Breast epithelium (tissue), 4 donors: ENCODE measurements at regions not wholly inside any gene's neighbourhood (a gene's known extent, or its start where the extent isn't known, plus 50 kb on each side); places are given as distances from the start of the nearest gene placed in this dataset.

Experiments
- DNase-seq, 2 donors: peaks; one replicate each; pipeline ENCODE4 v3.0.0-alpha.2; 2019; ENCODE audit warnings: low spot score in 2 of 2
- H3K27ac ChIP-seq, 2 donors: fragments of 200-600 bp; sonication (generic) in 1 of 2; one replicate each; pipeline ENCODE4 v1.5.1; 2016 to 2019; ENCODE audit warnings: mild to moderate bottlenecking in 1 of 2
- H3K27me3 ChIP-seq, 2 donors: fragments of 200-600 bp; sonication (generic) in 1 of 2; one replicate each; pipeline versions ENCODE4 v1.5.1 to v1.6.0; 2017 to 2019; ENCODE audit warnings: control low read depth in 1 of 2, mild to moderate bottlenecking in 1 of 2
- H3K36me3 ChIP-seq: fragments of 200-600 bp; one replicate; pipeline ENCODE4 v1.5.1; 2019
- H3K4me1 ChIP-seq, 2 donors: fragments of 200-600 bp; sonication (generic); one replicate each; pipeline ENCODE4 v1.5.1; 2016 to 2019; ENCODE audit warnings: control low read depth in 1 of 2
- H3K4me3 ChIP-seq, 3 donors: fragments of 200-600 bp; sonication (generic); 1 replicate in 2 of 3; 2 replicates in 1 of 3; pipeline ENCODE4 v1.5.1; 2016 to 2019; ENCODE audit warnings: mild to moderate bottlenecking in 3 of 3, moderate library complexity in 2 of 3
- H3K9me3 ChIP-seq, 2 donors: fragments of 200-600 bp; sonication (generic) in 1 of 2; one replicate each; pipeline ENCODE4 v1.5.1; 2016 to 2019; ENCODE audit warnings: control low read depth in 1 of 2
- POLR2A ChIP-seq: fragments of 450-650 bp; IDR thresholded peaks from one replicate; pipeline ENCODE4 v1.6.1; 2016; ENCODE audit warnings: antibody characterized with exemption, mild to moderate bottlenecking, moderate library complexity
- POLR2AphosphoS5 ChIP-seq, 3 donors: sonication (generic); formaldehyde crosslinking; IDR thresholded peaks; one replicate each; pipeline ENCODE4 v1.6.1; 2017; ENCODE audit warnings: antibody characterized with exemption in 3 of 3
- intact Hi-C: fragments of 100-400 bp; cut with DNase I; formaldehyde crosslinking; loops from one replicate; pipeline ENCODE4 v1.15.1; 2023; ENCODE audit warnings: low total_unique reads
- TF ChIP-seq, protein P1 (sequence below), 3 donors: fragments of 450-650 bp; IDR thresholded peaks; one replicate each; pipeline ENCODE4 v1.5.1; 2016 to 2017; ENCODE audit warnings: antibody characterized with exemption in 3 of 3, mild to moderate bottlenecking in 3 of 3, moderate library complexity in 3 of 3

DNA sequence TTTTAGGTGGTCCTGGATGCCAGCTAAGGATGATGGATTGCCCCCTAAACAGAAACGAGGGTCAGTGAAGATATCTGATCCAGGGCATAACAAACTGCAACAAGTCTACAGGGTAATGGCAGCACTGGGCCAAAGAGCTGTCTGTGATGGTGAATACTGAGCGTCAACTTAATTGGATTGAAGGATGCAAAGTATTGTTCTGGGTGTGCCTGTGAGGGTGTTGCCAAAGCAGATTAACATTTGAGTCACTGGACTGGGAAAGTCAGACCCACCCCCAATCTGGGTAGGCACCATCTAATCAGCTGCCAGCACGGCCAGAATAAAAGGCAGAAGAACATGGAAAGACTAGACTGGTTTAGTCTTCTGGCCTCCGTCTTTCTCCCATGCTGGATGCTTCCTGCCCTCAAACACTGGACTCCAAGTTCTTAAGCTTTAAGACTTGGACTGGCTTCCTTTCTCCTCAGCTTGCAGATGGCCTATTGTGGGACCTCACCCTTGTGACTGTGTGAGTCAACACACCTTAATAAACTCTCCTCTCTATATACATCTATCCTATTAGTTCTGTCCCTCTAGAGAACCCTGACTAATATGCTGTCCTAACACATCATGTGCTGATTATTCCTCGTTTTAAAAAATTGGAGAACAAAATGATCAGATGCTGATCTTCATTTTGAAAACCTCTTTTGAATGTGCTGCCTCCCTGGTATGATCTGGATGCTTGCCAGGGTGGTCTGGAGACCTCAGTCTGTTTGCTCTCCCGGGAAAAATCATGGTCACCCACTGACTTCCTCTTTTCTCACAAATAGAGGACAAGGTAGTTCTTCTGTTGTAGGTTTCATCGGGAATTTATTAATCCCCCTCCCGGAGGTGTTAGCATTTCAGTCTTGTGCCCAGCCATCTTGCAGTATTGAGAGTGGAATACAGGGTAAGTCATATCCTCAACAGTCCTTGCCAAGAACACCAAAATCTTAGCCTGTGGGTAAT, 234.7 kb downstream of the SETD4 start:
- TF ChIP-seq POLR2AphosphoS5 (IDR thresholded peaks at IDR 0.05) (no peak), POLR2A (no peak)
- TF ChIP-seq, protein P1, sequence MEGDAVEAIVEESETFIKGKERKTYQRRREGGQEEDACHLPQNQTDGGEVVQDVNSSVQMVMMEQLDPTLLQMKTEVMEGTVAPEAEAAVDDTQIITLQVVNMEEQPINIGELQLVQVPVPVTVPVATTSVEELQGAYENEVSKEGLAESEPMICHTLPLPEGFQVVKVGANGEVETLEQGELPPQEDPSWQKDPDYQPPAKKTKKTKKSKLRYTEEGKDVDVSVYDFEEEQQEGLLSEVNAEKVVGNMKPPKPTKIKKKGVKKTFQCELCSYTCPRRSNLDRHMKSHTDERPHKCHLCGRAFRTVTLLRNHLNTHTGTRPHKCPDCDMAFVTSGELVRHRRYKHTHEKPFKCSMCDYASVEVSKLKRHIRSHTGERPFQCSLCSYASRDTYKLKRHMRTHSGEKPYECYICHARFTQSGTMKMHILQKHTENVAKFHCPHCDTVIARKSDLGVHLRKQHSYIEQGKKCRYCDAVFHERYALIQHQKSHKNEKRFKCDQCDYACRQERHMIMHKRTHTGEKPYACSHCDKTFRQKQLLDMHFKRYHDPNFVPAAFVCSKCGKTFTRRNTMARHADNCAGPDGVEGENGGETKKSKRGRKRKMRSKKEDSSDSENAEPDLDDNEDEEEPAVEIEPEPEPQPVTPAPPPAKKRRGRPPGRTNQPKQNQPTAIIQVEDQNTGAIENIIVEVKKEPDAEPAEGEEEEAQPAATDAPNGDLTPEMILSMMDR (IDR thresholded peaks at IDR 0.05) = no peak
- no peaks in the 10 kb centered on the region for H3K27me3 ChIP-seq
- no peak for DNase-seq
- H3K9me3 ChIP-seq = no peaks in the 10 kb centered on the region
- no peak overlapping the region for H3K27ac ChIP-seq
- H3K4me1 ChIP-seq = no peaks in the 10 kb centered on the region
- intact Hi-C loops = no loop called here
- H3K36me3 ChIP-seq = no peaks in the 10 kb centered on the region
- H3K4me3 ChIP-seq = no peak overlapping the region

DNA sequence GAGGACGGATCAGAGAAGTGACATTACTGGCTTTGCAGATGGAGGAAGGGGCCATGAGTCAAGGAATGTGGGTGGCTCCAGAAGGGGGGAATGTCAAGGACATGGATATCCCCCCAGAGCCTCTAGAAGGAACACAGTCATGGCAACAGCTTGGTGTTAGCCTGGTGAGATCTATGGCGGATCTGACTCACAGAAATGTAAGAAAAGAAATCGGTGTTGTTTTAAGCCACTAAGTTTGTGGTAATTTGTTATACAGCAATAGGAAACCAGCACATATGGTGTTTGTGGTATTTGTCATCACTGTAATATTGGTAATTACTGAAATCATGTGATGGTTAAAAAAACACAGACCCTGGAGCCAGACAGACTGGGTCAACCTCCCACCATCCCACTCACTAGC, 236.2 kb downstream of the SETD4 start:
- no peak overlapping the region for H3K4me3 ChIP-seq
- no peak overlapping the region for H3K27ac ChIP-seq
- H3K27me3 ChIP-seq = no peaks in the 10 kb centered on the region
- no peaks in the 10 kb centered on the region for H3K9me3 ChIP-seq
- H3K36me3 ChIP-seq = no peaks in the 10 kb centered on the region
- no peak for TF ChIP-seq POLR2AphosphoS5 (IDR thresholded peaks at IDR 0.05)
- TF ChIP-seq, protein P1 (IDR thresholded peaks at IDR 0.05) = no peak
- no peak for TF ChIP-seq POLR2A
- DNase-seq = no peak
- intact Hi-C loops = no loop called here
- no peaks in the 10 kb centered on the region for H3K4me1 ChIP-seq

DNA sequence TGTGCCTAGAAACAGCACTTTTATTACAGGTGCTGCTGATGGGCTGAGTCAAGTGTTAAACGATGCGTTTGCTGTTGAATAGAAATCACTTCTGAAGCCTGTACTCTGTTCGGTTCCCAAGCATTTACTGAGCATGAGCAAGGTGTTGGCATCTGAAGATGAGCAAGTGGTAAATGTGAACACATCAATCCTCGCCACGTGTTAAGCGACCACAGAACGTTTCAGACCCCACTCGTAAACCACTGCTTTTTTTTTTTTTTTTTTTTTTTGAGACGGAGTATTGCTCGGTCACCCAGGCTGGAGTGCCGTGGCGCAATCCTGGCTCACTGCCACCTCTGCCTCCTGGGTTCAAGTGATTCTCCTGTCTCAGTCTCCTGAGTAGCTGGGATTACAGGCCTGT, 241.2 kb downstream of the SETD4 start:
- Histone ChIP-seq H3K9me3 (no peaks in the 10 kb centered on the region), H3K36me3 (no peaks in the 10 kb centered on the region), H3K4me3 (no peak overlapping the region), H3K27ac (no peak overlapping the region), H3K4me1 (peaks cover 0 to 5% of the 10 kb centered on the region in 2 donors), H3K27me3 (no peaks in the 10 kb centered on the region)
- intact Hi-C loops = no loop called here
- DNase-seq = no peak
- TF ChIP-seq, protein P1 (IDR thresholded peaks at IDR 0.05) = no peak
- TF ChIP-seq POLR2A (no peak), POLR2AphosphoS5 (IDR thresholded peaks at IDR 0.05) (no peak)

DNA sequence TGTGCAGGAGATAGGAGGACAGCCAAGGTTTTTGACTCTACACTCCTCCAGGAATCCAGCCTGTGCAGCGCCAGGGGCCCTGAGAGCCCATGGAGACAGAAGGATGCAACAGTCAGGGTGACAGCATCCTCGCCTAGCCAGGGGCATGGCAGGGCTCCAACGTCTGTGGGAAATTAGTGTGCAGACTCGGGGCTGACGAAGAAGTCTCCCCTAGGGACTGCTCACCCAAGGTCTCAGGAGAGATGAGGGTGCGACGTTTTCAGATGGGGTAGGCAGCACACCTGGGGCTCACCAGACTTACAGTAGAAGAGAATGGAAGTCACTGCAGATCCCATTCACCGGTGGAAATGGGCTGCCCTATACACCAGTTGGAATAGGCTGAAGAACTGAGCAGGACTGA, 241.7 kb downstream of the SETD4 start:
- Histone ChIP-seq H3K27me3 (no peaks in the 10 kb centered on the region), H3K27ac (no peak overlapping the region), H3K36me3 (no peaks in the 10 kb centered on the region), H3K4me1 (peaks cover 0 to 5% of the 10 kb centered on the region in 2 donors), H3K9me3 (no peaks in the 10 kb centered on the region), H3K4me3 (no peak overlapping the region)
- intact Hi-C loops = no loop called here
- TF ChIP-seq, protein P1 (IDR thresholded peaks at IDR 0.05) = no peak
- TF ChIP-seq POLR2A (no peak), POLR2AphosphoS5 (IDR thresholded peaks at IDR 0.05) (no peak)
- no peak for DNase-seq

DNA sequence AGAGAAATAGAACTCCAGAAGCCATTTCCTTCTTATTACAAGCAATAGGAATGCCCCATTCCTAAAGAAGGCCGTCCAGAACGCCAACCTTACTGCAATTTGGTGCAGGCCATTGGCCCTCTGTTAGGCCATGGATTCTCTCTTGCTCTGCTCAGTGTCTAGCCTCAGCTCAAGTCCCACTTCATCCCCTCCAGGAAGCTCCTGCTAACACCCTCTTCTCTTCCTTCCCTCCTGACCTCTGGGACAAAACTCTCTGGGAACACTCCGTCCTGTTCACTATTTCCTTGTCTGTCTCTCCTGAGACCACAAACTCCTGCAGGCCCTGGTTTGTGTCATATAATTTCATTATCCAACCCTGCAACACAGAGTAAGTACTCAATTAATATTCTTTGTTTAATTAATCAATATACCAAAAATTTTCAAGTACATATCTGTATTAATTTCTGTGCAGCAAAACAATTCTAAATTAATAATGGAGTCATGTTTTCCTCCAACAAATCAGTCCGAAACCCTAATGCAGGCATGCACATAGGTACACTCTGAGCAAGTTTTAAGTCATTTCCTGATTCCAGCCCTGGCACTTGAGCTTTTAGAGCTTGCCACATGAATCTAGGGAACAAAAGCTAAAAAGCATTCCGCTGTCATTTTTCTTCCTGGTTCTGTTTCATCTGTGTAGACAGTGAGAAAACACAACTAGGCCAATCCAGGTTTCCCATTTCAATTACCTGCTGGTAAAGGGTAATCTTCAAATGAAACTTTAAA, 245.3 kb downstream of the SETD4 start:
- Histone ChIP-seq H3K27me3 (no peaks in the 10 kb centered on the region), H3K27ac (peak overlapping the region; percentile 65 to 67), H3K4me1 (peaks cover 0 to 5% of the 10 kb centered on the region in 2 donors), H3K9me3 (no peaks in the 10 kb centered on the region), H3K36me3 (no peaks in the 10 kb centered on the region), H3K4me3 (no peak overlapping the region)
- DNase-seq = no peak
- TF ChIP-seq POLR2AphosphoS5 (IDR thresholded peaks at IDR 0.05) (peak in 1 of 3 donors; percentile 3), POLR2A (no peak)
- TF ChIP-seq, protein P1 (IDR thresholded peaks at IDR 0.05) = no peak
- intact Hi-C loops = no loop called here
